Renal cortex interstitium (tissue), 11 donors: ENCODE measurements at regions not wholly inside any gene's neighbourhood (a gene's known extent, or its start where the extent isn't known, plus 50 kb on each side); places are given as distances from the start of the nearest gene placed in this dataset.

Experiments used
- DNase-seq, 11 donors: peaks; one replicate each; pipeline ENCODE4 v3.0.0-alpha.2; 2013; ENCODE audit warnings: low read depth in 9 of 11, low spot score in 4 of 11; ENCODE audit errors: extremely low read depth in 1 of 11

DNA sequence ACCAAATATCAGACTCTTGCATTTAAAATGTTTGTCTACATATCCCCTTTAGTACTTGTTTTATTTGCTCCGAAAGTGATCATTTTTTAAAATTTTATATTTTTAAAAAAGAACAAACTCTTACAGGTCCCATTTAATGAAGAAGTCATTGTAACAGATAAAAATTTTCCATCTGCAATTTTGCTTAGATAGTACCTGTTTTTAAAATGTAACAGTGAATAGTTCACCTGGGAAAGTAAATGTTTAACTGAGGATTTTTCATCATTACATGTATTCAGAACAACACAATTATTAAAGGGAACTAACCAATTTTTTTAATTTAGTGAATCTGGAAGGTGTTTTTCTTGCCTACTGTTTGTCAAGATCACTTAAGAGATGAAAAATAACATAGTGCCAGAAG lies 1099.5 kb upstream of the PHF14 start:
- DNase-seq, result no peak

DNA sequence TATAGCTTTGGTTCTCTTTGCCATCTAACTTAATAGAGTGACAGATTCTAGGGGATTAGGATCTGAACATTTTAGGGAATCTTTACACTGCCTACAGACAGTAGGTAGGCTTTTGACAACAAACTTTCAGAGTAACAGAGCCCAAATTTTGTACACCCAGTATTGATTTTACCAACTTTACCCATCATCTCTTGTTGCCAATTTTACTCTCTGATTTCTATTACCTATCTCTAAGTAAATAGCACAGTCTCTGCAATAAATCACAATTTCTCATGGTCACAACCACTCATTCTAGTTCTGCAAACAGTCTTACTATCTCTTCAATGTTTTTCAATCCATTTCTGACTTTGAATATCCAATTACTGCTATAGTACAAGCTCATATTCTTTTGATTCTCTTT lies 1097.6 kb upstream of the PHF14 start:
- no peak for DNase-seq

DNA sequence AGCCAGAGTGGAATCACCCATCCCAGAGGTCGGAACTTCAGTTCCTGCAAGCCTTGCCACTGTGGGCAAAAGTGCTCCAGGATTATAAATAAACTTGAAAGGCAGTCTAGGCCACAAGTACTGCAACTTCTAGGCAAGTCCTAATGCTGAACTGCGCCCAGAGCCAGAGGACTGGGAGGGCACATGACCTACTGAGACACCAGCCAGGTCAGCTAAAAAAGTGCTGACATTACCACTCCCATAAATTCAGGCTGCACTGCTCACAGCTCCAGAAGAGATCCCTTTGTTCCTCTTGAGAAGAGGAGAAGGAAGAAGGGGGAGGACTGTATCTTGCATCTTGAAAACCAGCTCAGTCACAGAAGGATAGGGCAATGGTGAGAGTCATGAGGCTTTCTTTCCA lies 1084.1 kb upstream of the PHF14 start:
- DNase-seq, result no peak

- DNase-seq, result no peak
These were observed 1083.6 kb upstream of the PHF14 start for GRCh38 chr7:9890092-9890491.

DNA sequence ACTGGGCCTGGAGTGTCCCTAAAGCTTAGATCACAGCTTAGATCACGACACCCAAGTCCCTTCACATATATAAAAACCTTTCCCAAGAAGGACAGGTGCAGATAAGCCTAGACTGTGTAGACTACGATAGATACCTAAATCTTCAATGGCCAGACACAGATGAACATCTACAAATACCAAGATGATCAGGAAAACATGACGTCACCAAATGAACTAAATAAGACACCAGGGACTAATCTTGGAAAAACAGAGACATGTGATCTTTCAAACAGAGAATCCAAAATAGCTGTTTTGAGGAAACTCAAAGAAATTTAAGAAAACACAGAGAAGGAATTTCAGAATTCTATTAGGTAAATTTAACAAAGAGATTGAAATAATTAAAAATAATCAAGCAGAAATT lies 1082.6 kb upstream of the PHF14 start:
- DNase-seq, result no peak

DNA sequence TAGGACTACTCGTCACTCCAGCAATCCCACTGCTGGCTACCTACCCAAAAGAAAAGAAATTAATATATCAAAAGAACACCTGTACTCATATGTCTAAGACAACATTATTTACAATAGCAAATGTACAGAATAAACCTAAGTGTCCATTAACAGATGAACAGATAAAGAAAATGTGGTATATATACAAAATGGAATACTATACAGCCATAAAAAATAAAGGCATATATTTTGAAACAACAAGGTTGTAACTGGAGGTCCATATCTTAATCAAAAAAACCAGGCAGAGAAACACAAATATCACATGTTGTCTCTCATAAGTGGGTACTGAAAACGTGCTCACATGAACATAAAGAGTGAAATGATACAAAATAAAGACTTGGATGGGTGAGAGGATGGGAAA lies 1073.3 kb upstream of the PHF14 start:
- no peak for DNase-seq

GRCh38 chr7:9921326-9921725 lies 1052.3 kb upstream of the PHF14 start:
- DNase-seq, result no peak

DNA sequence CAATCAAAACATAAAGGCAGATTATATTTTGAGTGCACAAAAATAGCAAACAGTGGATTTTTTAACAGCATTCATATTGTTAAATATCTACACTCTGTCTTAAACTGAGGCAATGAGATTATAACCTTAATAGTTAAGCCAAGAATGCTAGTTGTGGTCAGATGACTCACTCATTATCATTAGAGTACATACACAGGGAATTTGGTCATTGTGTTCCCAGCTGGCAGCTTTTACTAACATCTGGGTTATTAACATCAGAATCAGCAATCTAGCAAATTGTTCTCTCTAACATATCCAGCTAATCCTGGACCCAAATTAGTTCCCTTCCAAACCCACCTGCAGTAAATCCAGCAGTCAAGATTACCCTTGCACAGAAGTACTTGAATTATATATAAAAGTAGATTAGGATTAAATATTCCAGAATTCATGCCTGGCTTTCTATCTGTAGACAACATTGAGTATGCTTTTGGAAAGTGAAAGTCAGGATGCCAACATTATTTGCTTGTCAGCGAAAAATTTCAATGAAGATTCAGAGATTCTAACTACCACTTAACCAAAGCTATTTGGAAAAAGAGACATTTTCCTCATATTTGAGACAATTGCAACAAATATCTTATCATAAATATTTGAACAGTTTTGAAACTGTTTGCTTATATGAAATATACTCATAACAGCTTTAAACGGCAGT lies 1035.6 kb upstream of the PHF14 start:
- DNase-seq, result no peak

DNA sequence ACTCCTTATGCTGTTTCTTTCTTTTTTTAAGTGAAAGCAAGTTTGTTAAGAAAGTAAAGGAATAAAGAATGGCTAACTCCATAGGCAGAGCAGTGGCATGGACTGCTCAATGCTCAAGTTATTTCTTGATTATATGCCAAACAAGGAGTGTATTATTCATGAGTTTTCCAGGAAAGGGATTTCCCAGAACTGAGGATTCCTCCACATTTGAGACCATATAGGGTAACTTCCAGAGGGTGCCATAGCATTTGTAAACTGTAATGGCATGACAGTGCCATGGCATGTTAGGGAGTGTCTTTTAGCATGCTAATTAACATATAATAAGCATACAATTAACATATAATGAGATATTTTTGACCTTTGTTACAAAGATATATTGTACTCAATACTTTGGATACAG lies 1034.5 kb upstream of the PHF14 start:
- no peak for DNase-seq

- DNase-seq, result no peak
These were observed 1028.5 kb upstream of the PHF14 start for GRCh38 chr7:9945131-9945530.

DNA sequence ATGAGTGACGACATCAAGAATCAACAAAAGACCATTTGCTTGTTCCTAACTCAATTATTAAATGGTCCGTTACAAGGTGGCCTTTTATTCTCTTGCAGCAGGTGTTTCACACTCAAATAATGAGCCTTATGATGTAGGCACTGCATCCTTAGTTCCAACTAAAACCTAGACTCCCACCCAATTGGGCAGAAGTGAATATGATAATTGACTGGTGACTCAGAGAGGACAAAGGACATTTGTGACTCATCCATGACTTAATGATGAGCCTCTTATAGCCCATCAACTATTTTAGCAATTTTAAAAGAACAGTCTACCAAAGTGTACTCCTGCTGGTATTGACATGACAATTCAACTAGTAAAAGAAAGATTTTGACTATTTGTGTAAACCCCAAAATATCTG lies 1027.8 kb upstream of the PHF14 start:
- DNase-seq, result no peak

DNA sequence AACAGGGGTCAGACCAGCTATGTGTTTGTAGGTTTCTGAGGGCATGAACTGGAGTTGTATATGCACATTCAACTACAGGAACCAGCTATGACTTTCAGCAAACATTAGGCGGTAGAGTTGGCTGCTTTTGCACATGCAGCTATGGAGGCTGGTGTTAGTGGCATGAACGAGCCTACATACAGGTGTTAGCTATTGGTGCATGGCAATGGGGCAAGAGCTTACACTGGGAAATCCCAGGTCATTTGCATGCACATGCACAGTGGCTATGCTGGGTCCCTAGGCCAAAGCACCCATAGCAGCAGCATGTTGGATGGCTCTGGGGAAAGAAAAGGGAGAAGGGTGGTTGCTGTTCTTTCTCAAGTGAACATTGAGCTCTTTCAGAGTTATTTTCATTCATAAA lies 1018.5 kb upstream of the PHF14 start:
- no peak for DNase-seq

GRCh38 chr7:9958486-9958885 lies 1015.2 kb upstream of the PHF14 start:
- peak in 3 of 11 donors; percentile 7 to 29 (median 26) for DNase-seq

DNA sequence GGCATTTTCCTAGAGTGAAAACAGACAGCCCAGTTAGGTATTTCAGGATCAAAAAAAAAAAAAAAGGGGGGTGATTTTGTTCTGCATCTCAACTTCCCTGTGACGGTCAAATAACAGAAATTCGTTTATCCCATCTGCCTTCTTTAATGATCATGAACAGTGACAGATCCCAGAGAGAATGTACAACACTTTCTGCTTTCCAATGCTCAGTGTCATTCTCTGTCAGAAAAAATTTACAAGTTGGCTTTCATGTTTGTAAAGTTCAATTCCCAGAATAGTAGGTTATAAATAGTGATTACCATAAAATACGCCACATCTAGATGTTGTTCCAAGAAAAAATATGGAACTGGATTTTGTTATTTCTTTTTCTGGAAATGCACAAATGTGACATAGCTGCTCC lies 1013.2 kb upstream of the PHF14 start:
- no peak for DNase-seq

- DNase-seq, result no peak
These were observed 1012.3 kb upstream of the PHF14 start for GRCh38 chr7:9961161-9961922.

GRCh38 chr7:9962742-9963141 lies 1010.9 kb upstream of the PHF14 start:
- peak in 2 of 11 donors; percentile 17 for DNase-seq

DNA sequence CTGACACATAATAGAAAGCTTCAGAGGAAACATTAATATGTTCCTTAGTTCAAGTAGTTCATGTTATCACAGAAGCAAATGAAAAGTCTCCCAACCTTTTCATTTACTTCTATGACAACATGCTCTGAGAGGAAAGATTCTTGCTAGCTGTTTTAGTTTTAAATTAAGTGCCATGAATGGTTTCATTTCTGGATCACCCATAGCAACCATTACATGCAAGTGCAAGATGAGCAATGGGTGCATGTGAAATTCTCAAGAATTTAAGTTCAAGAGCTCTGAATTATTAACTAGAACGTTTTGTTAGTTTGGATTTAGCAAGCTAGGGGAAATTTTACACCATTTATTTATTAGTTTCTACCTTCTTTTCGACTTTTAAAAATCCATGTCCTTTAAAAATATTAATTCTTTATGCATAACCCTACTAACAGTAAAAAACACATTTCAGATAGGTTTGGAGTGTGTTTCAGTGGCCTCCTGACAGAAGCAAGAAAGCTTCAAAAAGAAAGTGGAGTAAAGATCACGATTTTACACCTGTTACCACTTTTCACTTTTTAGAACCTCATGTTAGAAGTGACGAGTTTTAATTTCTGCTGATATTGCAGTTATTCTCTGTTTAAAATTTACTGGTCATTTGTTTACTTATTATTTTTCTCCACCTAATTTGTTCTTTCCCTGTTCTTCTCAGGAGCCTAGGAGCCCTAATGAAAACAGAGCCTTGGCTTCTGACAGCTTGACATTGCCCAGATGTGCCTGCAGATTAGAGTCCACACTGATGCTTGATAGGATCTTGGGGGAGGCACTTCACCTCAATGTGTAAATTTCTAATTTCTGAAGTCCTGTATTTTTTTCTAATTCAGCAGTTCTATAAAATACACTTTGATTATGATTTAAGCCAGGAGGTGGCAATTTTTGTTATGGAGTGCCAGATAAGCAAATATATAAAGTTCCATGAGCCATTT lies 995.3 kb upstream of the PHF14 start:
- DNase-seq, result no peak

DNA sequence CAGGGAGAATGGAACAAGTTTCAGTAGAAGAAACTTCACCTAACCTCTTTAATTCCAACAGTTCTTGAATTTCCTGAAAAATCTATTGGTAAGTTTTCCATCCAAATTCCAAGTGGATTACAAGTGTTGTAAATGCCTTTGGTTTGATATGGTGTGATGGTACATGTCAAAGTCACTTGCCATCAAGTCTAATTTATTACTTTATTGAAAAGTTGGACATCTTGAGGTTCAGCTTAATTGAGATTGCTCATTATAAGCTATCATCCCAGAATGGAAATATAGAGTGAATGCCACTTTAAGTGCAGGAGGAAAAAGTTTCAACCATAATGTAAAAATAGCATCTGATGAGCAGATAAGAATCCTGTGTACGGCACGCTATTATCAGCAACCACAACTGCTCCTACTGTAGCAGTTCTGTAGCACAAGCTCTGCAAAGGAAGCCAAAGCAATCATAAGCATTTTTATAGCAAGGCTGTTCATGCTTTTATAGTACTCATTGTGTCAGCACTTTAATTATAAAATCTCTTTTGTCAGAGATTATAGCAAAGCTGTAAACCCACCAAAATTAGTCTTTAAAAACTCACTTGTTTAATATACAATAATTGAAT lies 991.8 kb upstream of the PHF14 start:
- DNase-seq, result no peak

DNA sequence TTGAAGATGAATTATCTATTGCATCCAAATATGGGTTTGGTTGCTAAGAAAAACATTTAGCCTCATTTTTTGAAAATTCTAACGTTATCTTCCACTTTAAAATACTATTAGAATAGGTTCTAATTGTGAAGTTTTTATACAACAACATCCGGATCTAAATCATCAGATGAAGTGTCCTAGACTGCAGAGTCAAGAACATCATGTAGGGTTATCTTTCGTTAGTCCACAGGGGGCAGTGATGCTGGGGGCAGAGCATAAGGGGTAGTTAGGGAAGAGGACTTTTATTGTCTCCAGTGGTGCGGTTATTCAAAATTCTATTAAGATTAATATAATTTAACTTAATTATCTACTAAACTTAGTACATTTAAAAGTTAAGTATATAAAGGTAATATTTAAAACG lies 990.6 kb upstream of the PHF14 start:
- no peak for DNase-seq
